ENCODE measurements at regions not wholly inside any gene's neighbourhood (a gene's known extent, or its start where the extent isn't known, plus 50 kb on each side); places are given as distances from the start of the nearest gene placed in this dataset.

GRCh38 chrX:45766981-45767501 is 566.4 kb upstream of the DIPK2B start:
- Mint-ChIP-seq H3K9me3 (peaks cover 29% of the 10 kb centered on the region), H3K27me3 (ENCODE audit: insufficient read depth) (peaks cover 42% of the 10 kb centered on the region), H3K4me1 (ENCODE audit: low read depth) (peaks cover 37% of the 10 kb centered on the region), H3K27ac (peak overlapping the region; percentile 99), H3K36me3 (ENCODE audit: low read depth) (peaks cover 81% of the 10 kb centered on the region), H3K4me3 (peak overlapping the region; percentile 97)
- TF ChIP-seq, protein P1, sequence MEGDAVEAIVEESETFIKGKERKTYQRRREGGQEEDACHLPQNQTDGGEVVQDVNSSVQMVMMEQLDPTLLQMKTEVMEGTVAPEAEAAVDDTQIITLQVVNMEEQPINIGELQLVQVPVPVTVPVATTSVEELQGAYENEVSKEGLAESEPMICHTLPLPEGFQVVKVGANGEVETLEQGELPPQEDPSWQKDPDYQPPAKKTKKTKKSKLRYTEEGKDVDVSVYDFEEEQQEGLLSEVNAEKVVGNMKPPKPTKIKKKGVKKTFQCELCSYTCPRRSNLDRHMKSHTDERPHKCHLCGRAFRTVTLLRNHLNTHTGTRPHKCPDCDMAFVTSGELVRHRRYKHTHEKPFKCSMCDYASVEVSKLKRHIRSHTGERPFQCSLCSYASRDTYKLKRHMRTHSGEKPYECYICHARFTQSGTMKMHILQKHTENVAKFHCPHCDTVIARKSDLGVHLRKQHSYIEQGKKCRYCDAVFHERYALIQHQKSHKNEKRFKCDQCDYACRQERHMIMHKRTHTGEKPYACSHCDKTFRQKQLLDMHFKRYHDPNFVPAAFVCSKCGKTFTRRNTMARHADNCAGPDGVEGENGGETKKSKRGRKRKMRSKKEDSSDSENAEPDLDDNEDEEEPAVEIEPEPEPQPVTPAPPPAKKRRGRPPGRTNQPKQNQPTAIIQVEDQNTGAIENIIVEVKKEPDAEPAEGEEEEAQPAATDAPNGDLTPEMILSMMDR (IDR thresholded peaks at IDR 0.05) = no peak
- peak; percentile 56 for DNase-seq

GRCh38 chrX:45765767-45766166 is 565.1 kb upstream of the DIPK2B start:
- TF ChIP-seq, protein P1 (IDR thresholded peaks at IDR 0.05) = no peak
- Mint-ChIP-seq H3K9me3 (peaks cover 25% of the 10 kb centered on the region), H3K36me3 (ENCODE audit: low read depth) (peaks cover 87% of the 10 kb centered on the region), H3K27ac (peak overlapping the region; percentile 99), H3K27me3 (ENCODE audit: insufficient read depth) (peaks cover 37% of the 10 kb centered on the region), H3K4me3 (peak overlapping the region; percentile 97), H3K4me1 (ENCODE audit: low read depth) (peaks cover 38% of the 10 kb centered on the region)
- no peak for DNase-seq

DNA sequence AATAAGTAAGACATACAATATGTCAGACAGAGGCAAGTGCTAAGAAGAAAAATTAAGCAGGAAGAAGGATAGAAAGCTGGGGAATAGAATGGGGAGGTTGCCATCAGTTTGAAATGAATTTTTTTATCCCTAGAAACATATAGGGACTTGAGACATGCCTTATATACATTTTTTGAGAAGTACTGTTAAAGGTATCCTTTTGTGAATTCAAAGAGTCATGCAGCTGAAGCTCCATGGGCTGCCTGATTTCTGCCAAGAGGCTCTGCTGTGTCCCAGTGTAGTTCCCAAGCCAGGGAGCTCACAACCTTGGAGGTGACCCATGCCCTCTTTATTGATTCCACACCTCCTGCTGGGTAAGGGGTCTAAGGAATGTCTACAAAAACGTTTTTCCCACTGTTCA is 564.6 kb upstream of the DIPK2B start:
- TF ChIP-seq, protein P1 (IDR thresholded peaks at IDR 0.05) = no peak
- Mint-ChIP-seq H3K4me1 (ENCODE audit: low read depth) (peaks cover 43% of the 10 kb centered on the region), H3K9me3 (peaks cover 28% of the 10 kb centered on the region), H3K27ac (peak overlapping the region; percentile 99), H3K4me3 (peak overlapping the region; percentile 97), H3K36me3 (ENCODE audit: low read depth) (peaks cover 87% of the 10 kb centered on the region), H3K27me3 (ENCODE audit: insufficient read depth) (peaks cover 41% of the 10 kb centered on the region)
- DNase-seq = no peak

GRCh38 chrX:45762699-45763647 is 562.3 kb upstream of the DIPK2B start:
- Mint-ChIP-seq H3K27ac (peak overlapping the region; percentile 99), H3K36me3 (ENCODE audit: low read depth) (peaks cover 81% of the 10 kb centered on the region), H3K9me3 (peaks cover 14% of the 10 kb centered on the region), H3K4me3 (peak overlapping the region; percentile 97), H3K4me1 (ENCODE audit: low read depth) (peaks cover 66% of the 10 kb centered on the region), H3K27me3 (ENCODE audit: insufficient read depth) (peaks cover 36% of the 10 kb centered on the region)
- no peak for DNase-seq
- TF ChIP-seq, protein P1 (IDR thresholded peaks at IDR 0.05) = no peak

GRCh38 chrX:45761920-45762319 is 561.2 kb upstream of the DIPK2B start:
- H3K27me3 Mint-ChIP-seq (ENCODE audit: insufficient read depth) = peaks cover 33% of the 10 kb centered on the region
- peak overlapping the region; percentile 97 for H3K4me3 Mint-ChIP-seq
- DNase-seq = no peak
- H3K36me3 Mint-ChIP-seq (ENCODE audit: low read depth) = peaks cover 81% of the 10 kb centered on the region
- TF ChIP-seq, protein P1 (IDR thresholded peaks at IDR 0.05) = no peak
- H3K4me1 Mint-ChIP-seq (ENCODE audit: low read depth) = peaks cover 76% of the 10 kb centered on the region
- peak overlapping the region; percentile 99 for H3K27ac Mint-ChIP-seq
- peaks cover 6% of the 10 kb centered on the region for H3K9me3 Mint-ChIP-seq

All from HFFc6 (cell line).